Stimulated activated CD4-positive, alpha-beta T cell treated with anti-CD3 and anti-CD28 coated beads, Interleukin-4, amount 100 ng/mL, for 24 hours (primary cell): ENCODE measurements at regions not wholly inside any gene's neighbourhood (a gene's known extent, or its start where the extent isn't known, plus 50 kb on each side); places are given as distances from the start of the nearest gene placed in this dataset.
"Not testable (repeated sequence)": the region's sequence is repeated elsewhere in the genome, so short reads cannot be mapped to it uniquely, and the experiment has no call there.

Experiments
- DNase-seq: peaks from one replicate; pipeline ENCODE4 v3.0.0-alpha.2; 2020

DNA sequence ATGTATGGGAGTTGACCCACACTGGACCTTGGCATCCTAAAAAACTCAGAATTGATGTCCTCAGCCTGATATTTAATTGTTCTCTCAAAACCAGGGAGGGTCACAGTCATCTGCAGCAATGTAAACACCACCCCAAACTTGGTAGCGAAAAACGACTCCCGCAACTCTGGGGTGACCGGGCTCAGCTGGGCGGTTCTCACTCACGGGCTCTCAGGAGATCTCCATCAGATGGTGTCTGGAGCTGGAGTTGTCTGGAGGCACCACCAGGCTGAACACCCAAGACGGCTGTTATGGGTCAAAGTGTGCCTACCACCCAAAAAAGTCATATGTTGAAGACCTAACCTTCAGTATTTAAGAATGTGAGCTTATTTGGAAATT is 50.9 kb upstream of the NXT1 start:
- no peak for DNase-seq

DNA sequence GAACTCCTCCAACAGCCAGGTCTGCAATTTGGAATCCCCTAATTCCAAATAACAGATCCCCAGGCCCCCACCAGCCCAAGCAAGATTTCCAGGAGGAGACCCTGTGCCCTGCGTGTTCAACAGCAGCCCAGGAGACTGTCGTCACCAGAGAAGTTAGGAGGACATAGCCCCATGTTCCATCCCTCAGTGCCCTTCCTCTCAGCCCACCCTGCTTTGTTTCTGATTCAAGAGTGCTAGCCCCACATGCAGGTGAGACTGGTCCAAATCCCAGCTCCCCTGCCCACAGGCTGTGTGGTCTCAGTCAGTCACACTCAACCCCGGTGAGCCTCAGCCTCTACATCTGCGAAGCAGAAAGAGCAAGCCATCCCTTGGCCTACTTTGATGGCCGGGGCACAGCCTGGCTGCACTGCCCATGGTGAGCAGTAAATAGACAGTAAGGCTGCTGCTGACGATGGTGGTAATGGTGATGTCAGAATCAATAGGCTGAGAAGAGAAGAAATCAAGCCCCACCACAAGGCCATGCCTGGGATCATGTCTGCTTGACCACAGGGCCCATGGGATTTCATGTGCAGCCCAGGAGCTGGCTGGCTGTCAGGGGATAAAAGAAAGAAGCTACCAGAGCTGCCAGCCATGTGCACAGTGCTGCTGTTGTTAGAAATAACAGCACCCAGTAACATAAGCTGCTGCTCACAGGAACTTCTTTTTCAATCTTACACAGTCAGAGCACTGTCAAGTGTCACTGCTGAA is 51.5 kb upstream of the NXT1 start:
- DNase-seq, result no peak

DNA sequence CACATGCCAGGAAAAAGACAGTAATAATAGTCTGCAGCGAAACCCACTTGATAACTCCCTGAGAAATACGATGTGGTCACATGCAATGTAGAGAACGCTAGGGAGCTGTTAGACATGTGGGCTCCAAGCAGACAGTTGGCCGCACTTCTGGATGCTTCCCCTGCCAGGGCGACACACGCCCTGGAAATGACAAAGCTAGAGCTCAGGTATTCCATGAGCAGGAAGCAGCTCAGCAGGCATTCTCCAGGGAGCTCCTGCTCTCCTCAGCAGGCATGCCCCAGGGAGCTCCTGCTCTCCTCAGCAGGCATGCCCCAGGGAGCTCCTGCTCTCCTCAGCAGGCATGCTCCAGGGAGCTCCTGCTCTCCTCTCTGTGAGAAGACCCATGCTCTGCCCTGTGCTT is 52.4 kb upstream of the NXT1 start:
- no peak for DNase-seq

DNA sequence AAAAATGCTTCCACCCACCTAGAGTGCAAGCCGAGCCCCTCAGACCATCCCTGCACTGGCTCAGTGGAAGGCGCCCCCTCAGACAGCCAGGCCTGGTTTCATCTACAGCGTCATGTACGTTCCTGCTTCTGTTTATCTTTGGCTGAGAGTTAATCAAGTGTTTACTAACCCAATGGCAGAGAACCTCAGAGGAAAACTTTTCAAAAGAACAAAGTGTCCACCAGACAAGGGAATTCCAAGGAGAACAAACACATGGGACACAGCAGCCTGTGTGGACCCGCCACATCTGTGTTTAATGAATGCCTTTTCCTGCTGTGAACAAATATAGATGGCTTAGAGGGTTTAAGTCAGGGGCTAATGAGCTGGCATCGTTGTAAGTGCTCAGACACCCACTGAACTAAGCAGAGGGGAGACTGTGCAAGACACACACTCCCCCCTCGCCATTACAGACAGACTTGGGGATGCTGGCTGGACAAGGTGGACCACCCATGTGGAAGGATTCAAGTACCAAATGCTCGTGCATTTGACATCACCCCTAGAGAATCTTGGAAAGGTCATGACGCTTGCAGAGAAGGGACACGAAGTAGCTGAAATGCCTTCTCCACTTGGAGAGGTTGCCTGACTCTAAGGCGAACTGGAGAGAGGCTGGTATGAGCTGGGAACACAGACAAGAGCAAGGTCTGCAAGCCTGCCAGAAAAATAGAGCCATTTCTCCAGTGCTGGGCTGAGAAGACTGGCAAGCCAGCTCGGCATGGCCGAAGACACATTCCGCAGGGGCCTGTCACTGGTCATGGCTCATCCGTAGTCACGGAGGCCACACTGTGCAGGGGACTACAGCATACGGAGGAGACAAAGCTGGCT is 53.5 kb upstream of the NXT1 start:
- no peak for DNase-seq

DNA sequence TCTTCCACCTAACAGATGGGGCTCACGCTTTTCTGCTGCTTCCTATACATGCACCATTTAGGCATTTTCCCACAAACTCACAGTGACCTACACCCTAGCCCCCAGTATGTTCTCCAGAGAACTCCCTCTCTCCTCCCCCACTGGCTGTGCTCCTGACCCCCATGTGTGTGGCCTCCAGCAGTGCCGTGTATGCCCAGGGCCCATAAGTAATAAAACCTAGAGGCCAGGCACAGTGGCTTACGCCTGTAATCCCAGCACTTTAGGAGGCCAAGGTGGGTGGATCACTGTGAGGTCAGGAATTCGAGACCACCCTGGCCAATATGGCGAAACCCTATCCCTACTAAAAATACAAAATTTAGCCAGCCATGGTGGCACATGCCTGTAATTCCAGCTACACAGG is 54.7 kb upstream of the NXT1 start:
- no peak for DNase-seq

DNA sequence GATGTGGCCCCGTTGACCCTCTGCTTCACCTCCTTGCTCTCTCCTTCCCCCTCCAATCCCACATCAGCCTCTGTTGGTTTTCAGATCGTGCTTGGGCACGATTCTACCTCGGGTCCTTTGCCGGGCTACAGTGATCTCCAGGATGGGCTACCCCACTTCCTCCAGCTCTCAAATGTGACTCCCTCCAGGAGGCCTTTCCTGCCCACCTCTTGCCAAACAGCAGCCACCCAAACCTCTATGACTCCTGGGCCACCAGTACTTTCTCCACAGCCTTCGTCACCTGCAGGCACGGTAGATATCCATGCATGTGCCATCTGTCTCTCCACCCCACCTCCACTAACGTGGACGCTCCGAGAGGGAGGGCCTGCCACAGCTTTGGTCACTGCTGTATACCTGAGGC is 55.9 kb upstream of the NXT1 start:
- no peak for DNase-seq

DNA sequence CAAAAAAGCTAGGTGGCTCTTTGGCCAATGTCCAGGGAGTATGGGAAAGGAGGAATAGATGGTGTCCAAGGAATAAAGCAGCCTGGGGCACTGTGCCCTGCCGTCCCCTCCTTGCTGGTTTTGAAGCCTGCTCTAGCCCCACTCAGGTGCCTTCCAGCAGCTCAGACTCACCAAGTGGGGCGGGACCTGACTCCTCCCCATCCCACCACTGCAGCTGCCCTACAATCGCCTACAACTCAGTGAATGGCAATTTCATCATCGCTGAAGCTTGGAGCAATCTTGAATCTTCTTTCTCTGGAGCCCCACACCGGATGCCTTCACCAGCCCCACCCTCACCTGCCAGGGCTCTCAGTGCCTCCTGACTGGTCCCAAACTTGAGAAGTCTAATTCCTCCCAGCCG is 56.4 kb upstream of the NXT1 start:
- DNase-seq, result no peak

DNA sequence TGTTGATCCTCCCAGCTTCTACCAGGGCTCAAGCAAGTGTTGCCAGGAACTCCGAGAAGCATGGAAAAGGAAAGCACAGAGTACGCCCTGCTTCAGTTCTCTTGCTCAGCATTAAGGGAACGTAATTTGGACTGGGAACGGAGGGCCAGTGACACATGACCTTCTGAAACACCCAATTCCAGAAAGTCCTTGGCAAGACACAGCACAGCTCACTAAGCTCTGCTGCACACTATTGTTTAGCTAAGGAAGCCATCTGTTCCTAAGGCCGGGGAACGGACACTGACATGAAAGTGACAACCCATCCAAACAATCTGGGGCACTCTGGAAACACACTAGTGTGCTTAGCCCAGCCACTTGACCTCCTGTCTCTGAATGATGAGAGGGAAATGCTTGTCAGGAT is 56.9 kb upstream of the NXT1 start:
- no peak for DNase-seq

DNA sequence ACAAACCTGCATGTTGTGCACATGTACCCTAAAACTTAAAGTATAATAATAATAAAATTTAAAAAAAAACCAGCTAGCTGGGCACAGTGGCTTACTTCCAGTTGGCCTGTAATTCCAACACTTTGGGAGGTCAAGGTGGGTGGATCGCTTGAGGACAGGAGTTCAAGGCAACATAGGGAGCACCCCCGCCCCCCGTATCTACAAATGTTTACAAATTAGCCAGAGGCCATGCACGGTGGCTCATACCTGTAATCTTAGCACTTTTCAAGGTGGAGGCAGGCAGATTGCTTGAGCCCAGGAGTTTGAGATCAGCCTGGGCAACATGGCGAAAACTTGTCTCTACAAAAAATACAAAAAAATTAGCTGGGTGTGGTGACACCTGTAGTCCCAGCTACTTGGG is 58.3 kb upstream of the NXT1 start:
- DNase-seq, result not testable (repeated sequence)

DNA sequence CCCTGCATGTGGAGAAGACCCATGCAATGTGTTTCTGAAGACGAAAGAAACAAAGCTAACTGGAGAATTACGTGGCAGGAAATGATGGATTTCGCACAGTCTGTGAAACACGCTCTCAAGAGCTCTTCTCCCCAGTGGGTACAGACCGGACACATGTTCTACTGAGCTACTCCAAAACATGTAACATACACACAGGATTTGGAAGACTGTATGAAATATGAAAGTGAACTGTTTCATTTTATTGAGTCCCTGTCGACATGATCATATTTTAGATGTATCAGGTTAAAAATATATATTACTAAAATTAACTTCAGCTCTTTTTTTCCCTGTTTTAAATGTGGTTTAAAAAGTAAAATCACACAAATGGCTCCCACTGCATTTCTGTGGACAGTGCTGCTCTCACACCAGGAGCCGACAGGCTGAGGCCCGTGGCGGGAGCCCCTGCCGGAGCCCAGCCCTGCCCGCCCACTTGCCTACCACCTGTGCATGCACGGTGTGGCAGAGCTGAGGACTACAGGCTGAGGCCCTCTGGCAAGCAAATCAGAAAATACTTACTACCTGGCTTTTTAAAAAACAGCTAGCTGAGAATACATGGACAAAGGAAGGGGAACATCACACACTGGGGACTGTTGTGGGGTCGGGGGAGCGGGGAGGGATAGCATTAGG is 58.9 kb upstream of the NXT1 start:
- no peak for DNase-seq

DNA sequence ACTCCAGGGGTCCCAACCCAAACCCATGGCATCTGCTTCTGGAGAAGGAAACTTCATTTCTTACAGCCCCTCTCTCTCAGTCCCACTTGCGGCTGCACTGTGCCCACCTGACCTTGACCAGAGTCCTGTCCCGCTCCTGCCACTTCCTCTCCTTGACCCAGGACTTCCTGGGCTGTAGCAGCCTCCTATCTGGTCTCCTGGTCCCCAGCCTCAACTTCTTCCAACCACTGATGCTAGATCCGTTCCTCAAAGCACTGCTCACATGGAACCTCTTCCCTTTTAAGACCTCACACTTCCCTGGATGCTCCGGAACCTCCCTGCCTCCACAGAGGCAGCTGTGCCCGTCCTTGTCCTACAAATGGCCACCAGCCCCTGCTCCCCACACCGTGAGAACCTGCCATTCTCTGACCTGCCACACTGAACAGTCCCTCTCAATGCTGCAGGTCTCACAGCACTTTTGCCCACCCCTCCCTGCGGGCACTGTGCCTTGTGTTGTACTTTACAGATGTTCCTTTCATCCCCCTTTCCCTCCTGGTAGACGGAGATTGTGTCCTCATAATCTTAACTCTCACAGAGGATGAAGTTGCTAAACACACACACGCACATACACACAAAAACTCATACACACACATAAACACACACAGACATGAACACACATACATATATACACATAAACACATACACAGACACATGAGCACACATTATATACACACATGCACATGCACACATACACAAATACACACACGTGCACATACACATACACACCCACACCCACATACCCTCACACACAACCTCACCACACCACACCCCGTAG is 59.6 kb upstream of the NXT1 start:
- no peak for DNase-seq

DNA sequence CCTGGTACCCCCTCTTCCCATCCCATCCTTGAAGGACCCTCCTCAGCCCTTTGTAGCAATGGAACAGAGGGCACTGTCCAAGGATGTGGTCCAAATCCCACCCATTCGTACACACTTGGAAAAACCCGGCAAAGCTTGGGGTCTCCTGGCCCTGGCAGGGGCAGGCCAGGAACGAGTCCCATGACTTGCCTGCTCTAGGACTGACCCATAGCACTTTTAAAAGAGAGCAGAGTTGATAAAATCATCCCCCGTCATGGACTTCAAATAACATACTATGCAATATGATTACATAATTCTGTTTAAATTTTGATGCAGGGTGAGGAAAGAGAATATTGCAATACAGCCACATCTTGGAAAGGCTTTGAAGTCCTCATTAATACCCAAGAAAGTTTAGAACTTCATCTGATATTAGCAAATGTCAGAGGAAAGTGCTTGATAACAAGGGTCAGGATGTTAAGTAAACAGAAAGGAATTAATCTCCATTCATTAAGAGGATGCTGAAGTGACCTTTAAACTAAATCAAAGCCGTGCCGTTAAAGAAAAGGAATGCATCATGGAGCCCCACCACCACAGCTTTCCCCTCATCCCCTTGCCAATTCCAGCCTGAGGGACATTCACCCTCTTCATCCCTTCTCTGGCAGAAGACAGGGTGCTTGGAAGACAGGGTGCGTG is 60.7 kb upstream of the NXT1 start:
- DNase-seq, result no peak

DNA sequence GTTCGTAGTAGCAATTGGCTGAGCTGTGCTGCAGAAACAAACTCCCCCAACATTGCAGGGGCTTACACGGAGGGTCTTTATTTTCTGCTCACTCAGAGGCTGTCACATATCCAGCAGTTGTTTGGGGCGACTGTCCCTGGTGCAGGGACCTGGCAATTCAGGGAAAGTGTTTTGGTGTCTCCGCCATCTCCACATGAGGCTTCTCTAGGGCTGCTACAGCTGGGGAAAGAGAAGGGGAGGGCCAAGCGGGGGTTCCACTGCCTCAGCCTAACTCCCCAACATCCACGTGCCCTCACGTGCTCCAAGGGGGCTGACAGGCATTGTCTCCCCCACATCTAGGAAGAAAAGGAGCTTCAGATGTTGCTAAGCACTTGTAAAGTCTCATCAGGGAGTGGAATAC is 61.3 kb upstream of the NXT1 start:
- DNase-seq, result no peak

DNA sequence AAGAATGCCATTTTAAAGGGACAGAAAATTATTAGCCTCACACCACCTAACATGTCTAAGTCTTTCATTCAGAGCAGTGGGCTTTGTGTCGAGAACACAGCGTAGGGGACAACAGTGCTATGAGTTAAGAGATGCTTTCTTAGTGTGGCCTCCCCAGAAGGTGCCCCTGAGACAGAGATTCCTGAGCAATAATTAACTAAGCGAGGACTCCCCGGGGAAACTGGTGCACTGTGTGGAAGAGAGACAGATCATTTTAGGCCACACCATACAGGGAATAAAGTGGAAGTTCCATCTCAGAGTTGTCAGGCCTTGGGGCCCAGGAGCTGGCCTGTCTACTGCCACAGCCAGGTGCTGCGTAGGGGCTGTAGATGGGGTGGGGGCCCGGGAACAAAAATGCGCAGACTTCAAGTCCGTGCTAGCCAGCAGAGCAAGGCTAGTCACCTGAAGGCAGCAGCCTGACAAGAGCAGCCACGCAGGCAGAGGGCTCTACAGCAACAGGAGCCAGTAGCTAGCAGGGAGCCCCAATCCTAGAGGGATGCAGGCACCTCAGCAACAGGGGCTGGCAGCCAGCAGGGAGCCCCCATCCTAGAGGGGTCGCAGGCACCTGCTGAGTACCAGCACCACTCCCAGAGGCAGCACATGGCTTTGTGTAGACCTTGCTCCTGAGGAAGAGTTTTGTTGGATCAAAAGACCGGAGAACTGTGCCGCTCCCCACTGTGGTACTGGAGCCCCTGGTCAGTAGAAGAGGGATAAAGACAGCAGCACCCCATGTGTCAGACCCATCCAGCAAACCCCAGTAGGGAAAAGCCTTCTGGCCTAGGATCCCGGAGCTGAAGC is 63.0 kb upstream of the NXT1 start:
- DNase-seq, result no peak

DNA sequence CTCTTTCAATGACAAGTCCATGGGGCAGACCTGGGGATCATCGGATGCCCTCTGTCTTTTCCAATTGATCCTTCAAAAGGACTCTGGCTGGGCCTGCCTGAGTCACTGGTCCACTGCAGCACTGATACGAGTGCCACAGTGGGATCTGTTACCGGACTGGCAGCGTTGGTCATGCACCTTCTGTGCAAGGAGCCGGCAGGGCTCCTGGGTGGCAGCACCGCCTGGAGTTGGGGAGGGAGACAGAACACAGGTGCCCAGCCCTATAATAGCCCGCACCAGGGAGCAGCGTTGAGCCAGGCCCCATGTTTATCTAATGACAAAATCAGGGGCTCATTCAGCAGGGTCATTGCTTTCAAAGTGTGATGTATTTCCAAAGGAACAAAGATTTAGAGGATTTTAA is 64.2 kb upstream of the NXT1 start:
- DNase-seq, result no peak

DNA sequence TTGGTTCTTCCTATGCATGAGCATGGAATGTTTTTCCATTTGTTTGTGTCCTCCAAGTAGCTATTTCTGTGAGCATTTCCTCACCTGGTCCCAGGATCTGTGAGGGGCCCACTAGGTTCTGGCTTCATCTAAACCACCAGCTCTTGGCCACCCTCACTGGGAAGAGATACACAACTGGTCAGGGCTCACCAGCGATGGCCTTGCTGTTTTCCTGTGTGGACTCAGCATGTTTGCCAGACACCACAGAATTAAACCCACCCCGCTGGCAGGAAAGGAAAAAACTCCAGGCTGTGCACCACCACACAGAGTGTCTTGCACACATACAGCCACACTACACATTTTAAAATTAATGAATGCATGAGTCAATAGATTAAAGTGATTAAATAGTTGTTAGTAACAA is 65.1 kb upstream of the NXT1 start:
- no peak for DNase-seq

DNA sequence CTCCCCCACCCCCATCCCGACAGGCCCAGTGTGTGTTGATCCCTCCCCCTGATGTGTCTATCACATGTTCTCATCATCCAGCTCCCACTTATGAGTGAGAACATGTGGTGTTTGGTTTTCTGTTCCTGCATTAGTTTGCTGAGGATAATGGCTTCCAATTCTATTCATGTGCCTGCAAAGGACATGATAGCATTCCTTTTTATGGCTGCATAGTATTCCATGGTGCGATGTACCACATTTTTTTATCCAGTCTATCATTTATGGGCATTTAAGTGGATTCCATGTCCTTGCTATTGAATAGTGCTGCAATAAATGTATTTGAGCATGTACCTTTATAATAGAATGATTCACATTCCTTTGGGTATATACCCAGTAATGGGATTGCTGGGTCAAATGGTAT is 66.6 kb upstream of the NXT1 start:
- no peak for DNase-seq

DNA sequence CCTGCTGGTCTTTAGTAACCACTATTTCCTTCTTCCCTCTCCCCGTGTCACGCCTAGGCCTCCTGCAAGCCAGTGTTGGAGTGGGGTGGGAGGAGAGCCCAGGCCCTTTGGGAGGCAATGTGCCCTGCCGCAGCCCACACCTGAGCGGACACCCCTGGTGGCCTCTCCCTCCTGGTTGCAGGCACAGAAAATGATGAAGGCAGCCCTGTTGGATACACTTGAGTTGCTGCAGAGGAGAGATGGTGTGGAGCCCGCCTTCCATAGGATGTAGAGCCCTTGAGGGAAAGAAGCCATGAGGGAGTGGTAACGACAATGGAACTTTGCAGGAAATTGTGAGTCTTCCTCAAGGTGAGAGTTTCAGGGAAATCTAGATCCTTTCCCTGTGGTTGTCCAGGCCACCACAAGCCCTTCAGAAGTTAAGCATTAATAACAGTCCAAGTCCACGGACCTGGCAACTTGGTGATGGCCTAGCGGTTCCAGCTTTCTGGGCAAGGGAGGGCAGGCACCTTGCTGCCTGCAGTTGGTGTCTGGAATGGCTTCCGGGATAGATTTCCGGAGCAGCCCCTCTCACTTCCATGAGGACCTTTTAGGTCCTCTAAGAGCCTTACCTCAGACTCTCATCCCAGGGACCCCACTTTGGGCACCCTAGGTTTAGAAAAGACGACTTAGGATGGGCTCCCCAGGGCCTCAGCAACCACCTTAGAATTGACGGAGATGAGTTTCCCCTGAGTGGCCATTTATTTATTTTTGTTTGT is 67.3 kb upstream of the NXT1 start:
- DNase-seq, result no peak

DNA sequence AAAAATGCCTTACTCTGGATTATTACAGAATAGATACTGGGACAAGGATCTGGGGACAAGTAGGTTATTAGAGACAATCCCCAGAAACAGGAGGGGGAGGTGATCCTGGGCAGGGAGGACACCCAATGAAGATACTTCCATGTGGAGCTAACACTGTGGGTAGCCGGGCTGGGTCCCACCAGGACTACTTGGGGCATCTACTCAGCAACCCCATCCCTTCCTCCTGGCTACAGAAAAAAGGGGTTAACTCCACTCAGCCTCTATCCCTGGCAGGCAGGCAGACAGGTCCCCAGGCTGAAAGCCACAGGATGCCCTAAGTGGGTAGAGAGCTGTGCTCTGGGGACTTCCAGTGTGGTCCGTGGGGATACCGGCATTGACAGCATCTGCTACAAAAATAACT is 68.0 kb upstream of the NXT1 start:
- no peak for DNase-seq

DNA sequence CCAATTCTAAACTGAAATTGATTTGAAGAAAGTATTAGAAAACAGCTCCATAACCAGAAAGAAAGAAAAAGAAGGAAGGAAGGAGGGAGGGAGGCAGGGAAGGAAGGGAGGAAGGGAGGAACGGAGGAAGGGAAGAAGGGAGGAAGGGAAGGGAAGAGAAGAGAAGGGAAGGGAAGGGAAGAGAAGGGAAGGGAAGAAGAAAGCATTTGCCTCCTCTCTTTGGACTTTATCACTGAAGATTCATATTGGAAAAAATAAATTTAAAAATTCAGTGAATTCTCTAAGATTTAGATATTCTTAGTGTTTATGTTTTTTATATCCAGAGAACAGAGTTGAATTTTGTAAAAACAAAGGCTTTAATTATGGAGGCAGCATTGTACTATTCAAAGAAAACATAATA is 68.5 kb upstream of the NXT1 start:
- no peak for DNase-seq

DNA sequence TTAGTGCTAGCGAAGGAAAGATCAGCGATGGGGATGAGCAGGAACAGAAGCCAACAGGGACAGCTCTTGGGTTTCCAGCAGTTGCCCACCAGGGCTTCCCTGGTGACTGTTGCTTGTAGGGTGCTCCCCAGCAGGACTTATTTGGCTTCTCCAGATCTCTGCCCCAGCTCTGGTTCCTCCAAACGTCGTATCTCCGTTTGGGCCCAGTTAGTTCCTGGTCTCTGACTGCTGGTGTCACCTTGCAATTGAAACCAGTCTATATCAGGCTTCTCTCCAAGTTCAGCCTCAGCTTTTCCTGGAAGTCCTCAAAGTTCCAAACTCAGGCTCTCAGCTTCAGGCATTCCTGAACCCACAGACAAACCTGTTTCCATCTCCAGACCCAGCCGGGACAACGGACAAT is 70.8 kb upstream of the NXT1 start:
- no peak for DNase-seq
